H1 (cell line): ENCODE measurements at regions not wholly inside any gene's neighbourhood (a gene's known extent, or its start where the extent isn't known, plus 50 kb on each side); places are given as distances from the start of the nearest gene placed in this dataset.

Experiments used
- CTCF ChIA-PET: fragments of 300-600 bp; sonication (Branson Sonifier 250); formaldehyde crosslinking; loops from one replicate; lab custom pipeline; 2021; ENCODE audit not compliant: partially characterized antibody; lab: Charles Lee
- POLR2A ChIA-PET: fragments of 300-600 bp; sonication (Branson Sonifier 250); formaldehyde crosslinking; loops from one replicate; lab custom pipeline; 2021; ENCODE audit warnings: inconsistent platforms; ENCODE audit not compliant: partially characterized antibody; lab: Charles Lee
- DNase-seq, 2 experiments: peaks; one replicate each; pipeline versions ENCODE4 v3.0.0 to v3.0.0-alpha.2; 2010 to 2022; ENCODE audit warnings: low spot score in 2 of 2, low read depth in 1 of 2, mixed read lengths in 1 of 2
- FAIRE-seq: peaks from 2 replicates; lab custom pipeline; 2011; peaks lifted over from hg19 to GRCh38; lab: Jason Lieb, UNC
- H2AFZ ChIP-seq: 2 replicates; pipeline ENCODE4 v1.8.1; 2012; ENCODE audit warnings: low read length, inconsistent platforms
- H2AK5ac ChIP-seq: 2 replicates; pipeline ENCODE4 v1.6.1; 2013; ENCODE audit warnings: low read depth, low read length
- H2BK120ac ChIP-seq: replicated peaks from 2 replicates; pipeline ENCODE3; 2013; ENCODE audit warnings: low read depth, low read length, inconsistent platforms
- H2BK12ac ChIP-seq: 2 replicates; pipeline ENCODE4 v1.6.1; 2013; ENCODE audit warnings: low read depth, low read length
- H2BK15ac ChIP-seq: 2 replicates; pipeline ENCODE4 v1.6.1; 2013; ENCODE audit warnings: low read length
- H2BK20ac ChIP-seq: 2 replicates; pipeline ENCODE4 v1.6.1; 2013; ENCODE audit warnings: low read length
- H2BK5ac ChIP-seq: 2 replicates; pipeline ENCODE4 v1.6.1; 2013; ENCODE audit warnings: low read depth, low read length
- H3K14ac ChIP-seq: 2 replicates; pipeline ENCODE4 v1.6.1; 2013; ENCODE audit warnings: inconsistent platforms; ENCODE audit not compliant: insufficient read length
- H3K18ac ChIP-seq: 2 replicates; pipeline ENCODE4 v1.6.1; 2013; ENCODE audit warnings: low read length; ENCODE audit errors: extremely low read depth
- H3K23ac ChIP-seq: 2 replicates; pipeline ENCODE4 v1.6.1; 2013; ENCODE audit warnings: inconsistent platforms; ENCODE audit not compliant: insufficient read length
- H3K23me2 ChIP-seq: 2 replicates; pipeline ENCODE4 v1.6.1; 2013; ENCODE audit warnings: low read depth, low read length
- H3K27ac ChIP-seq: 2 replicates; pipeline ENCODE4 v1.6.1; 2011; ENCODE audit warnings: low read depth, low read length, inconsistent platforms
- H3K27me3 ChIP-seq, 4 experiments: replicated peaks in 1 of 4; 1 replicate in 1 of 4; 2 replicates in 3 of 4; pipeline versions ENCODE4 v1.6.1 to v1.8.1; 2011 to 2013; ENCODE audit warnings: low read length in 3 of 4, mild to moderate bottlenecking in 3 of 4, inconsistent platforms in 2 of 4, mixed read lengths in 2 of 4, moderate library complexity in 1 of 4; ENCODE audit not compliant: control insufficient read depth in 3 of 4, insufficient read depth in 3 of 4; ENCODE audit errors: extremely low read depth in 1 of 4
- H3K36me3 ChIP-seq, 4 experiments: 2 replicates each; pipeline versions ENCODE4 v1.6.1 to v1.8.1; 2011 to 2013; ENCODE audit warnings: mild to moderate bottlenecking in 4 of 4, low read length in 3 of 4, moderate library complexity in 2 of 4, control low read depth in 1 of 4, inconsistent platforms in 1 of 4; ENCODE audit not compliant: insufficient read depth in 4 of 4, control insufficient read depth in 2 of 4
- H3K4ac ChIP-seq: replicated peaks from 2 replicates; pipeline ENCODE3; 2013; ENCODE audit warnings: low read length, low read depth, mixed read lengths, inconsistent platforms; ENCODE audit not compliant: insufficient read length
- H3K4me1 ChIP-seq, 4 experiments: replicated peaks in 1 of 4; 1 replicate in 1 of 4; 2 replicates in 3 of 4; pipeline versions ENCODE4 v1.6.1 to v1.8.1; 2011 to 2013; ENCODE audit warnings: low read length in 3 of 4, inconsistent platforms in 2 of 4, mixed read lengths in 1 of 4; ENCODE audit not compliant: insufficient read depth in 4 of 4, control insufficient read depth in 3 of 4
- H3K4me2 ChIP-seq, 2 experiments: 2 replicates each; pipeline versions ENCODE4 v1.6.1 to v1.8.1; 2011 to 2013; ENCODE audit warnings: low read depth in 2 of 2, low read length in 2 of 2, control low read depth in 1 of 2, inconsistent platforms in 1 of 2, mild to moderate bottlenecking in 1 of 2; ENCODE audit not compliant: insufficient read depth in 1 of 2
- H3K4me3 ChIP-seq, 4 experiments: fragments of 200-600, 300-600 bp in 1 of 4; sonication (generic), shearing (Covaris generic), sonication (Bioruptor Twin) in 1 of 4; 2 replicates each; pipeline versions ENCODE4 v1.5.1 to v1.8.1; 2011 to 2016; ENCODE audit warnings: low read length in 4 of 4, low read depth in 3 of 4, control low read depth in 2 of 4, inconsistent platforms in 2 of 4, mild to moderate bottlenecking in 2 of 4, mixed read lengths in 1 of 4, moderate library complexity in 1 of 4; ENCODE audit not compliant: insufficient read depth in 2 of 4; ENCODE audit errors: extremely low read depth in 1 of 4
- H3K56ac ChIP-seq: replicated peaks from 2 replicates; pipeline ENCODE3; 2013; ENCODE audit warnings: low read depth, mild to moderate bottlenecking, mixed read lengths, low read length, inconsistent platforms; ENCODE audit not compliant: insufficient read length
- H3K79me1 ChIP-seq: 2 replicates; pipeline ENCODE4 v1.6.1; 2013; ENCODE audit warnings: low read depth, low read length, control low read depth
- H3K79me2 ChIP-seq, 2 experiments: 2 replicates each; pipeline versions ENCODE4 v1.6.1 to v1.8.1; 2012 to 2013; ENCODE audit warnings: low read length in 2 of 2, mild to moderate bottlenecking in 2 of 2, inconsistent platforms in 1 of 2; ENCODE audit not compliant: insufficient read depth in 2 of 2, control insufficient read depth in 1 of 2
- H3K9ac ChIP-seq, 4 experiments: replicated peaks in 1 of 4; 1 replicate in 1 of 4; 2 replicates in 3 of 4; pipeline versions ENCODE4 v1.6.1 to v1.8.1; 2011 to 2013; ENCODE audit warnings: low read depth in 3 of 4, low read length in 3 of 4, control low read depth in 2 of 4, mild to moderate bottlenecking in 2 of 4, moderate library complexity in 2 of 4, inconsistent platforms in 1 of 4; ENCODE audit errors: extremely low read depth in 1 of 4
- H3K9me3 ChIP-seq, 2 experiments: 2 replicates each; pipeline versions ENCODE4 v1.6.1 to v1.8.1; 2012 to 2013; ENCODE audit warnings: mild to moderate bottlenecking in 2 of 2, moderate library complexity in 2 of 2, control low read depth in 1 of 2, inconsistent platforms in 1 of 2, low read depth in 1 of 2, low read length in 1 of 2, mixed read lengths in 1 of 2; ENCODE audit not compliant: insufficient read depth in 2 of 2
- H4K20me1 ChIP-seq, 2 experiments: replicated peaks in 1 of 2; 2 replicates each; pipeline versions ENCODE3 to v1.8.1; 2011 to 2013; ENCODE audit warnings: inconsistent platforms in 2 of 2, low read length in 2 of 2, mild to moderate bottlenecking in 1 of 2; ENCODE audit not compliant: insufficient read depth in 2 of 2, control insufficient read depth in 1 of 2
- H4K5ac ChIP-seq: 2 replicates; pipeline ENCODE4 v1.6.1; 2013; ENCODE audit warnings: low read length, low read depth, mixed read lengths, inconsistent platforms; ENCODE audit not compliant: insufficient read length
- H4K8ac ChIP-seq: 2 replicates; pipeline ENCODE4 v1.8.0; 2013; ENCODE audit warnings: mild to moderate bottlenecking, moderate library complexity, low read length, inconsistent platforms; ENCODE audit not compliant: insufficient read depth; ENCODE audit errors: extremely low read depth
- H4K91ac ChIP-seq: replicated peaks from 2 replicates; pipeline ENCODE3; 2013; ENCODE audit warnings: low read length, mixed read lengths, inconsistent platforms; ENCODE audit not compliant: insufficient read length
- BCL11A ChIP-seq, 2 experiments: IDR thresholded peaks; one replicate each; pipeline ENCODE4 v1.6.1; 2011; ENCODE audit warnings: low read depth in 2 of 2, low read length in 2 of 2, mild to moderate bottlenecking in 2 of 2
- BRCA1 ChIP-seq: IDR thresholded peaks from 2 replicates; pipeline ENCODE4 v1.6.1; 2012; ENCODE audit warnings: low read depth, low read length, improper control_type of control experiment
- GTF2F1 ChIP-seq: IDR thresholded peaks from 2 replicates; pipeline ENCODE4 v1.6.1; 2012; ENCODE audit warnings: low read depth, low read length, improper control_type of control experiment, borderline replicate concordance
- HDAC2 ChIP-seq, 2 experiments: fragments of 300-600 bp in 1 of 2; sonication (generic) in 1 of 2; IDR thresholded peaks; 2 replicates each; pipeline ENCODE4 v1.6.1; 2011 to 2012; ENCODE audit warnings: low read depth in 2 of 2, low read length in 2 of 2, mild to moderate bottlenecking in 2 of 2, moderate library complexity in 2 of 2, borderline replicate concordance in 1 of 2, inconsistent platforms in 1 of 2
- POLR2A ChIP-seq, 2 experiments: IDR thresholded peaks; 1 replicate in 1 of 2; 2 replicates in 1 of 2; pipeline ENCODE4 v1.6.1; 2011; ENCODE audit warnings: low read depth in 2 of 2, low read length in 2 of 2, mild to moderate bottlenecking in 2 of 2; ENCODE audit errors: control extremely low read depth in 1 of 2
- POLR2AphosphoS5 ChIP-seq: IDR thresholded peaks from 2 replicates; pipeline ENCODE4 v1.6.1; 2011; ENCODE audit warnings: low read depth, low read length
- RAD21 ChIP-seq, 2 experiments: IDR thresholded peaks in 1 of 2; conservative IDR thresholded peaks in 1 of 2; 2 replicates each; pipeline ENCODE4 v1.6.1; 2011; ENCODE audit warnings: low read depth in 2 of 2, low read length in 2 of 2, improper control_type of control experiment in 1 of 2, inconsistent platforms in 1 of 2, mild to moderate bottlenecking in 1 of 2, moderate library complexity in 1 of 2
- RBBP5 ChIP-seq: IDR thresholded peaks from 2 replicates; pipeline ENCODE4 v1.7.1; 2012; ENCODE audit warnings: low read depth, mild to moderate bottlenecking, inconsistent platforms, low read length, moderate library complexity, borderline replicate concordance
- RNF2 ChIP-seq: fragments of 200-900, 300-1000 bp; sonication (generic); IDR thresholded peaks from 2 replicates; pipeline ENCODE4 v1.7.1; 2016; ENCODE audit warnings: borderline replicate concordance, low read depth, mild to moderate bottlenecking, antibody characterized with exemption, low read length; ENCODE audit not compliant: poor library complexity, severe bottlenecking; ENCODE audit errors: missing control alignments
- SIX5 ChIP-seq: IDR thresholded peaks from 2 replicates; pipeline ENCODE4 v1.6.1; 2011; ENCODE audit warnings: mild to moderate bottlenecking, low read depth, low read length
- SP1 ChIP-seq: IDR thresholded peaks from 2 replicates; pipeline ENCODE4 v1.6.1; 2011; ENCODE audit warnings: low read depth, low read length
- SP4 ChIP-seq: IDR thresholded peaks from 2 replicates; pipeline ENCODE4 v1.6.1; 2012; ENCODE audit warnings: low read length, inconsistent platforms
- WGBS, 2 experiments: shearing (Covaris generic) in 1 of 2; methylation state at CpG; one replicate each; pipeline versions ENCODE4 v1.1.6 to v1.1.7; 2013 to 2015; ENCODE audit warnings: low lambda C conversion rate in 2 of 2, mixed read lengths in 2 of 2, inconsistent platforms in 1 of 2, low coverage in 1 of 2, missing lambda C conversion rate in 1 of 2; ENCODE audit not compliant: insufficient replicate concordance in 2 of 2, insufficient coverage in 1 of 2, insufficient read length in 1 of 2; ENCODE audit errors: extremely low coverage in 1 of 2, missing lambda C conversion rate in 1 of 2; 5-methylcytosine and 5-hydroxymethylcytosine counted together

GRCh38 chr1:182111496-182111895, 50.0 kb upstream of the ZNF648 start:
- H3K36me3 ChIP-seq: no peaks in the 10 kb centered on the region
- no peaks in the 10 kb centered on the region for H4K20me1 ChIP-seq
- no peak overlapping the region for H3K56ac ChIP-seq
- no peak overlapping the region; the same call in 1 of the 2 replicates for H2BK12ac ChIP-seq
- no peak overlapping the region for H4K91ac ChIP-seq
- no peak overlapping the region for H3K4ac ChIP-seq
- ChIA-PET POLR2A (no interaction called here), CTCF (interaction anchor here (1.7 to 9.7 kb wide), 3 partner anchors 11 to 32 kb away, joined by 3 to 56 read pairs (median 47); no protein-coding TSS in a partner anchor)
- H3K23me2 ChIP-seq: no peaks in the 10 kb centered on the region
- no peak overlapping the region for H2BK5ac ChIP-seq
- WGBS, 2 experiments: 83% methylated on average over 5 of the region's 5 CpGs; no CpG with 5 or more reads in 1 of the 2 experiments
- H4K8ac ChIP-seq: no peak overlapping the region
- no peak overlapping the region for H2BK15ac ChIP-seq
- peaks cover 0 to 2% (median 0%) of the 10 kb centered on the region in 4 experiments; a peak in 1 of 7 replicates for H3K4me1 ChIP-seq
- H3K79me2 ChIP-seq: no peaks in the 10 kb centered on the region
- H4K5ac ChIP-seq: no peak overlapping the region
- no peak overlapping the region for H2AFZ ChIP-seq
- H3K27me3 ChIP-seq: no peaks in the 10 kb centered on the region
- H3K23ac ChIP-seq: no peak overlapping the region
- no peak overlapping the region for H3K27ac ChIP-seq
- no peak overlapping the region for H2AK5ac ChIP-seq
- H3K9me3 ChIP-seq: no peaks in the 10 kb centered on the region
- no peak overlapping the region for H3K18ac ChIP-seq
- no peak overlapping the region for H3K9ac ChIP-seq
- DNase-seq: peak in 1 of 2 experiments; percentile 27
- no peak overlapping the region for H3K14ac ChIP-seq
- no peak overlapping the region for H3K4me3 ChIP-seq
- H2BK120ac ChIP-seq: no peak overlapping the region
- H2BK20ac ChIP-seq: no peak overlapping the region
- FAIRE-seq: no peak
- no peaks in the 10 kb centered on the region for H3K79me1 ChIP-seq
- H3K4me2 ChIP-seq: no peak overlapping the region
- TF ChIP-seq GTF2F1 (no peak), SP4 (no peak), BRCA1 (no peak), RBBP5 (no peak), POLR2AphosphoS5 (no peak), SIX5 (no peak), SP1 (no peak), RNF2 (no peak), HDAC2 (IDR thresholded peaks at IDR 0.05; ENCODE audit: borderline replicate concordance in 1 of 2, low read depth in 2 of 2, low read length in 2 of 2) (no peak), RAD21 (IDR thresholded peaks at IDR 0.05 in 1 of 2, conservative IDR thresholded peaks at IDR 0.05 in 1 of 2; ENCODE audit: low read depth in 2 of 2, low read length in 2 of 2) (no peak), BCL11A (IDR thresholded peaks at IDR 0.05; ENCODE audit: low read depth in 2 of 2, low read length in 2 of 2) (no peak), POLR2A (IDR thresholded peaks at IDR 0.05; ENCODE audit: control extremely low read depth in 1 of 2, low read depth in 2 of 2, low read length in 2 of 2) (no peak)
